ENCODE measurements at regions not wholly inside any gene's neighbourhood (a gene's known extent, or its start where the extent isn't known, plus 50 kb on each side); places are given as distances from the start of the nearest gene placed in this dataset.

- no peak for DNase-seq
These were observed 51.4 kb upstream of the SCIN start for GRCh38 chr7:12518920-12519681.

GRCh38 chr7:12519682-12520009, 50.9 kb upstream of the SCIN start:
- DNase-seq, result no peak
